Neural cell (in vitro differentiated cells): ENCODE measurements at regions not wholly inside any gene's neighbourhood (a gene's known extent, or its start where the extent isn't known, plus 50 kb on each side); places are given as distances from the start of the nearest gene placed in this dataset.

ENCODE experiments used
- EZH2 ChIP-seq: fragments of 200-600, 300-800 bp; shearing (Covaris generic), sonication (generic); IDR thresholded peaks from 2 replicates; pipeline ENCODE4 v1.6.1; 2014; ENCODE audit warnings: antibody characterized with exemption, low read length, borderline replicate concordance, mild to moderate bottlenecking; ENCODE audit not compliant: insufficient read depth, poor library complexity, severe bottlenecking
- MXI1 ChIP-seq: fragments of 450-650 bp; conservative IDR thresholded peaks from 2 replicates; pipeline ENCODE4 v1.6.1; 2014; ENCODE audit warnings: antibody characterized with exemption, mild to moderate bottlenecking; ENCODE audit not compliant: poor library complexity, severe bottlenecking
- RAD21 ChIP-seq: fragments of 450-650 bp; conservative IDR thresholded peaks from 2 replicates; pipeline ENCODE4 v1.6.1; 2014; ENCODE audit warnings: antibody characterized with exemption, mild to moderate bottlenecking, moderate library complexity
- REST ChIP-seq: IDR thresholded peaks from 2 replicates; pipeline ENCODE4 v1.6.1; 2012; ENCODE audit warnings: borderline replicate concordance
- SMC3 ChIP-seq: fragments of 450-650 bp; conservative IDR thresholded peaks from 2 replicates; pipeline ENCODE4 v1.6.1; 2014; ENCODE audit warnings: antibody characterized with exemption, mild to moderate bottlenecking, moderate library complexity; ENCODE audit not compliant: poor library complexity
- TF ChIP-seq, protein P1 (sequence below): fragments of 450-650 bp; IDR thresholded peaks from 2 replicates; pipeline ENCODE4 v1.5.1; 2014; ENCODE audit warnings: antibody characterized with exemption, mild to moderate bottlenecking, moderate library complexity; ENCODE audit not compliant: poor library complexity, severe bottlenecking

DNA sequence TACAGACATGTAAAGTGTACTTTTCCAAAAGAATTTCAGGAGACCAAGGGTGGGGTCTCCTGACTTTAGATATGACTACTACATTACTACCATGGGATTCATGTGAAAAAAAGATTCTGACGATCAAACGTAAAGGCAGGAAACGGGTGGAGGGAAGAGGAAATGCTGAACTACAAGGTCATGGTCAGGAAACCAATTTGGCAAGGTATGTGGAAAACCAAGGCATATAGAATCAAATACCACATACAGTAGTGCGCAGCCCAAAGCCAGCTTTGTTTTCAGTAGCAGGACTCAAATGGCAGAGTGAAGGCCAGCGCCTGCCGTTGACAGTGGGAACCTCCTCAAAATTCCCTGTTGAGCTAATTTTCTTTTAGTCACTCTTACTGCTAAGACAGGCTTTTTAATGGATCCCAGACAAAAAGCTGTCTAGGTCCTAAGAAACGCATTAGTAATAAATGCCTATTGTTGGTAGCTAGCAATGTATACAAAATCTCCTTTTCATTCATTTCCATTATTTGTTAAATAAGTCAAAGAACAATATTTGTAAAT, 57.6 kb upstream of the SERTAD2 start:
- TF ChIP-seq, protein P1, sequence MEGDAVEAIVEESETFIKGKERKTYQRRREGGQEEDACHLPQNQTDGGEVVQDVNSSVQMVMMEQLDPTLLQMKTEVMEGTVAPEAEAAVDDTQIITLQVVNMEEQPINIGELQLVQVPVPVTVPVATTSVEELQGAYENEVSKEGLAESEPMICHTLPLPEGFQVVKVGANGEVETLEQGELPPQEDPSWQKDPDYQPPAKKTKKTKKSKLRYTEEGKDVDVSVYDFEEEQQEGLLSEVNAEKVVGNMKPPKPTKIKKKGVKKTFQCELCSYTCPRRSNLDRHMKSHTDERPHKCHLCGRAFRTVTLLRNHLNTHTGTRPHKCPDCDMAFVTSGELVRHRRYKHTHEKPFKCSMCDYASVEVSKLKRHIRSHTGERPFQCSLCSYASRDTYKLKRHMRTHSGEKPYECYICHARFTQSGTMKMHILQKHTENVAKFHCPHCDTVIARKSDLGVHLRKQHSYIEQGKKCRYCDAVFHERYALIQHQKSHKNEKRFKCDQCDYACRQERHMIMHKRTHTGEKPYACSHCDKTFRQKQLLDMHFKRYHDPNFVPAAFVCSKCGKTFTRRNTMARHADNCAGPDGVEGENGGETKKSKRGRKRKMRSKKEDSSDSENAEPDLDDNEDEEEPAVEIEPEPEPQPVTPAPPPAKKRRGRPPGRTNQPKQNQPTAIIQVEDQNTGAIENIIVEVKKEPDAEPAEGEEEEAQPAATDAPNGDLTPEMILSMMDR = no peak
- TF ChIP-seq MXI1 (no peak), REST (no peak), EZH2 (no peak), RAD21 (no peak), SMC3 (no peak)
